Cardiac fibroblast (primary cell): ENCODE measurements at regions not wholly inside any gene's neighbourhood (a gene's known extent, or its start where the extent isn't known, plus 50 kb on each side); places are given as distances from the start of the nearest gene placed in this dataset.

Experiments used
- DNase-seq, 2 donors: peaks; one replicate each; pipeline versions ENCODE4 v3.0.0 to v3.0.0-alpha.2; 2010; ENCODE audit warnings: low read depth in 2 of 2
- H3K4me3 ChIP-seq, 2 donors: replicated peaks in 1 of 2; 1 replicate in 1 of 2; 2 replicates in 1 of 2; pipeline ENCODE4 v1.5.1; 2011; ENCODE audit warnings: low read depth in 2 of 2, low read length in 2 of 2, mild to moderate bottlenecking in 2 of 2, moderate library complexity in 1 of 2
- TF ChIP-seq, protein P1 (sequence below): IDR thresholded peaks from one replicate; pipeline ENCODE4 v1.5.1; 2011; ENCODE audit warnings: low read depth, mild to moderate bottlenecking, low read length, inconsistent platforms

DNA sequence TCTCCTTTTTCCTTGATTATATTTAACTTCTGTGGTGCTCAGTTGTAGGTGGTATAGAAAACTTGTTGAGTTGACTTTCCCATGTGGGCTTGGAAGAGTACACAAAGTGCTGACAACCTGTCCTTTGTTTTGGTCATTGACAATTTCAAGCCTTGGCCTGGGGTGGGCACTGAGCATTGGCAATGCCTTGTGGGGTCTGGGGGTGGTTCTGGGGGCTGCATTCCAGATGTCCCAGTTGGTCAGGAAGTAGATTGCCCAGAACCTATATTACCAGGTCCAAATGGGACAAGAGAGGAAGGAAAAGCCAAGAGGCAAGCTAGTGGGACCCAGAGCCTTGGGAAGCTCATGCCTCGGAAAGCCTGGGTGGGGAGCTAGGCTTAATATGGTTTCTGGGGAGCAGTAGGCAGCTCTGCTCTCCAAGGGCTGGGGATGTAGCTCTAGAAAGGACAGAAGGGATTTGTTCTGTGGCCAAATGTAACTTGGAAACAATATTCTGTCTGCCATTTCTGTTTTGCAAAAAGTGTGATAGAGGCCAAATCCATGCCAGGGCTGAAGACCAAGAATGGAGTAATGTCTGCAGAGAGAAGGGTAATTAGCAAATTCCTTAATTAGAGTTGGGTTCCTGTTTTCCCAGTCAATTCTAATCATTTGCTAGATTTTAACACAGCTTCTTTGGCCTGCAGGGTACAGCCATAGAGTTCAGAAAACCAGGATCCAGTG lies 87.4 kb downstream of the SLC4A3 start:
- TF ChIP-seq, protein P1, sequence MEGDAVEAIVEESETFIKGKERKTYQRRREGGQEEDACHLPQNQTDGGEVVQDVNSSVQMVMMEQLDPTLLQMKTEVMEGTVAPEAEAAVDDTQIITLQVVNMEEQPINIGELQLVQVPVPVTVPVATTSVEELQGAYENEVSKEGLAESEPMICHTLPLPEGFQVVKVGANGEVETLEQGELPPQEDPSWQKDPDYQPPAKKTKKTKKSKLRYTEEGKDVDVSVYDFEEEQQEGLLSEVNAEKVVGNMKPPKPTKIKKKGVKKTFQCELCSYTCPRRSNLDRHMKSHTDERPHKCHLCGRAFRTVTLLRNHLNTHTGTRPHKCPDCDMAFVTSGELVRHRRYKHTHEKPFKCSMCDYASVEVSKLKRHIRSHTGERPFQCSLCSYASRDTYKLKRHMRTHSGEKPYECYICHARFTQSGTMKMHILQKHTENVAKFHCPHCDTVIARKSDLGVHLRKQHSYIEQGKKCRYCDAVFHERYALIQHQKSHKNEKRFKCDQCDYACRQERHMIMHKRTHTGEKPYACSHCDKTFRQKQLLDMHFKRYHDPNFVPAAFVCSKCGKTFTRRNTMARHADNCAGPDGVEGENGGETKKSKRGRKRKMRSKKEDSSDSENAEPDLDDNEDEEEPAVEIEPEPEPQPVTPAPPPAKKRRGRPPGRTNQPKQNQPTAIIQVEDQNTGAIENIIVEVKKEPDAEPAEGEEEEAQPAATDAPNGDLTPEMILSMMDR = no peak

DNA sequence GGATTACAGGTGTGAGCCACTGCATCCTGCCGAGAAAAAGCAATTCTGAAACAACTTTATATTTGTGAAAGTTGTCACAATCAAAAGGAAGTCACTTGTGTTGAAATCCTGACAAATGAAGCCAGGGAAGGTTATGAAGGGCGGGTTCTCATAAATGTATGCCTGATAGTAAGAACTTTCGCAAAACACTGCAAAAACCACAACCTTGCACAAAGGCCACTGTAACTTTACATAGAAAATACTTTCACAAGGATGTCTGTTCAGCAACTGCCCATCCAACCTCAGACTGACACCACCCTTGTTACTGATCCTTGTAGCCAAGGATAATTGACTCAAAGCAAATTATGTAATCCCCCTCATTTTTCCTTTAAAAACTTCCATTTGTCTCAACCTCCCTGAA lies 90.6 kb downstream of the SLC4A3 start:
- no peak for DNase-seq
- no peak overlapping the region for H3K4me3 ChIP-seq
- TF ChIP-seq, protein P1 = no peak

More for the DNA sequence above, 87.4 kb downstream of the SLC4A3 start:
- DNase-seq = no peak
- H3K4me3 ChIP-seq = no peak overlapping the region

DNA sequence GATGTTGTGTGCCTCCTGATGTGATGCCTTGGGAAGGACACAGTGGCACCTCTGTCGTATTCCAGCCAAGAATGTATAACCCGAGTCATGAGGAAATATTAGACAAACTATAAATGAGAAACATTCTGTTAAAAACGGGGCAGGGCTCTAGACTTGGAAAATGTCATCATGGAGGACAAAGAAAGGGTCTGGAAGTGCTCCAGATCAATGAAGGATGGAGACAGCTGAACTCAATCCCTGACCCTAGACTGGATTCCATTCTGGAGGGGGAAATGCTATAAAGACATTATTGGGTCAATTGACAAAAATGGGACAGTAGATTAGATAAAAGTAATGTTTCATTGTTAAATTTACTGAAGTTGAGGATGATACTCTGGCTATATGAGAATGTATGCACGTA lies 92.1 kb downstream of the SLC4A3 start:
- TF ChIP-seq, protein P1 = no peak
- no peak for DNase-seq

DNA sequence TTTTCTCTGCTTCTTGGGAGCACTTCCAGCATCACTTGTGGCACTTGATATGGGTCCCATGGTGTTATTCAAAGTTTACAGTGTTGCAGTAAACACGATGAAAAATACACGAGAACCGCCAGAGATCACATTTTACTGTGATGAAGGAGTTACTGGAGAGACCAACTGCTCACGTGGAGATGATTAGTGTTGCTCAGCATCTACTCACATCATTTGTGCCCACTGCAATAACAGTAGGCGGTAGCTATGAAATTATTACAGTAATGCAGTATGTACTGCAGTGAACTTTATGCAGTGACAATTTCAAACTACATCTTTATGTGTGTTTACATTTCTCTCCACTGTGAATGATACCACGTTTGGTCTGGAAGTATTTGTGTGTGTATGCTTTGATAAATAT lies 93.5 kb downstream of the SLC4A3 start:
- no peak for DNase-seq
- TF ChIP-seq, protein P1 = no peak
- no peak overlapping the region for H3K4me3 ChIP-seq

More for the DNA sequence above, 92.1 kb downstream of the SLC4A3 start:
- no peak overlapping the region for H3K4me3 ChIP-seq

DNA sequence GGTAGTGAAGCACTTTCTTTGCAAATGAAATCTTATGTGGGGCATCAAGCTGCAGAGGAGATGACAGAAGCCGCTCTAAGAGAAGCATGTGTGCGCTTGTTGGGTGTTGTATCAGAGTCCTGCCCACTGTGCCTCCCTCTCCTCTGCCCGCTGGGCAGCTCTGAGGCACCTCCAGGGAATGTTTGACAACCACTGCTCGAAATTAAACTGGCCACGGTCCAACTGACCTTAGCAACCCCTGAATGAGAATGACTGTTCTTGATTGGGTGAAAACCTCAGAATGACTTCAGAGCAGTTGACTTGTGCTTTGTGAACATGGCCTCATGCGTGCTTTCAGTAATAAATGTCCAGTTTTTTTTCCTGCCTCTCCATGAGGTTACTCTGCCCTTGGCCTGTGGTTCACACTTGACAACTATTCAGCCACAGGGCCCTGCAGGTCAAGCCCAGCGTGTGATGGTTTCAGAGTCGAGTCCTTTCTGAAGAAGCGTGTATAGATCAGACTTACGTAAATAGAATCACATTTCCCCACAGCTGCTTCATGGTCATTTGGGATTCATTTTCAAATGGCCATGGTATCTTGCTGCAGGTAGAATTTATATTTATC lies 94.9 kb downstream of the SLC4A3 start:
- TF ChIP-seq, protein P1 = no peak
- H3K4me3 ChIP-seq = no peak overlapping the region
- DNase-seq = no peak

DNA sequence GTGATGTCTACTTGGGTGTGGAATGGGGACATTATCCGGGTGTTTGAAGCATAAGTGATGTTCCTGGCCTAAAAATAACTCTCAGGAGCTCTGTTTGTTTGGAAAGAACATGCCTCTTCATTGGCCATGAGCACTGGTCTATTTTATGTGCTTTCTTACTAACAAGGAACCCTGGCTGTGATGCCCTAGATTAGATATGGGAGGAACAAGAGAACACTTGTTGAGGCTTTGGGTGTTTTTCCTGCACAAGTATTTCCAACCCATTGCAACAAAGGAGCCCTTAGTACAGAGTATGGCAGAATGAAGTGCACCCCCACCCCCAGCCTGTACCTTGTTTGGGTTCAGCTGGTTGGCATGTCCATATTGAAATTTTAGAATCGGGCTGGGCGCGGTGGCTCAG lies 95.9 kb downstream of the SLC4A3 start:
- DNase-seq = no peak
- TF ChIP-seq, protein P1 = no peak
- no peak overlapping the region for H3K4me3 ChIP-seq

DNA sequence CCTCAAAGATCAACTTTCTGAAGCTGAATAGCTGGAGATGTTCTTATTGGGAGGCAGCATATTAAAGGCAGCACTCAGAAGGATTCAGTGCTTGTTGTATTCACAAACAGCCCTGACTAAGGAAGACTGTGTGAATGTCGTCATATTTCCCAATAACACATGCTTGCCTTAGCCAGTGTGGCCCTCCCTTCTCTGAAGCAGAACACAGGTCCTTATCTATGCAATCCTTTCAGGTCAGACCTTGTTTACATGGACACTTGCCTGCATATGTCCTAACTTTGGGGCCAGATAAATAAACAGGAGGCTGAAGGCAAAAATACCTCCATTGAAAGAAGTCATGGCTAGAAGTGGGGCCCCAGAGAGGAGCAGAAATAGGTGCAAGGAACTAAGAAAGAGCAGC lies 97.2 kb downstream of the SLC4A3 start:
- TF ChIP-seq, protein P1 = no peak
- H3K4me3 ChIP-seq = no peak overlapping the region
- peak; percentile 34 to 69 for DNase-seq
